HCEC 1CT (cell line): ENCODE measurements at regions not wholly inside any gene's neighbourhood (a gene's known extent, or its start where the extent isn't known, plus 50 kb on each side); places are given as distances from the start of the nearest gene placed in this dataset.
"Not testable (repeated sequence)": the region's sequence is repeated elsewhere in the genome, so short reads cannot be mapped to it uniquely, and the experiment has no call there.

Source experiments
- DNase-seq: peaks from one replicate; pipeline ENCODE4 v3.0.0-alpha.2; 2017

- DNase-seq: no peak
Measured at GRCh38 chr9:90449213-90449925, 193.3 kb downstream of the DIRAS2 start.

GRCh38 chr9:90451804-90452203 lies 190.8 kb downstream of the DIRAS2 start:
- DNase-seq: no peak

- no peak for DNase-seq
Measured at GRCh38 chr9:90455316-90455715, 187.3 kb downstream of the DIRAS2 start.

DNA sequence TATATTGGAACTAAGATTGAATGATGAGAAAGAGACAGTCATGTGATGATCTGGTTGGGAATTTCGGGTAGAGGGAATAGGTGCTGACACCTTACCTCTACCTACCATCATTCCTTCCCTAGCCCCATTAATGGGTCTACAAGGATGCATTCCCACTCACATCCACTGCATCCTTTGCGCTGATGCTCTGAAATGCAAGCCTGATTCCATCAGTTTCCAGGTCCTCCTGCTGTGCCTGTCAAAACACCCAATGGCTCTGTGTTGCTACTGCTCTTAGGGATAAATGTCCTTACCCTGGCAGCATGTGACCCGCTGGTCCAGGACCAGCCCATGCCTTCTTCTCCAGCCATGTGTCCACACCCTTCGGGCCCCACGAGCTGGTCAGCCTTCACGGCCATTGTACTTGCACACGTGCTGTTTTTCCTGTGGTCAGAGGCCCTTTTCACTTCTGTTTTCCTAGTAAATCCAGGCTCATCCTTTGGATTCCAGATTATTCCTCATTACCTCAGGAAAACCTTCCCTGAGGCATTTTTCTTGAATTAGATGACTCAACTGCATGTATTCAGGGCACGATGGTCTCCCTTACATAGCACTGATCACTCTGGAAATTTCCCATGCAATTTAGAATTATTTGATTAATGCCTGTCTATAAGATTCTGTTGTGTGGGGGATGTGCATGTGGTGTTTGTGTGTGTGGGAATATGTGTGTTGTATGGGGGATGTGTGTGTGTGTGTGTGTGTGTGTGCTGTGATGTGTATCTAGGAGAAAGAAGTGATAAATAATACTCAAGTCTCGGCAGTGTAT lies 185.0 kb downstream of the DIRAS2 start:
- DNase-seq: no peak

GRCh38 chr9:90458485-90458884 lies 184.1 kb downstream of the DIRAS2 start:
- DNase-seq: no peak

DNA sequence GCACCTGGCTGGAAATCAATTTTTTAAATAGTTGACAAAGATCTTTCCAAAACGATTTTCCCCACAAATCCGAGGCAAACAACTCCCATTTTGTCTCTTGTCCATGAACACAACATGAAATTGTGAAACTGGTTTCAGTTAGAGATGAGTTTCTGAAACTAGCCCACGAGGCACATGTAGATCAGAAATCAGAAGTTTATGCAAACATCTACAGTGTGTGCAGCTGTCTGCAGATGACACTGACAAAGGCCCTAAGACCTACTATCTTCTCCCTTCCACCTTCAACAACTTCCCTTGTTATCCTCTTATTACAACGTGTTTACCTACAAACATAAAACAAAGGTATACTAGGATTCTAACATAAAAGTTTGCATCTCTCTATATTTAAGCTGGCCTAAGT lies 183.3 kb downstream of the DIRAS2 start:
- no peak for DNase-seq

GRCh38 chr9:90460220-90460619 lies 182.4 kb downstream of the DIRAS2 start:
- DNase-seq: no peak

DNA sequence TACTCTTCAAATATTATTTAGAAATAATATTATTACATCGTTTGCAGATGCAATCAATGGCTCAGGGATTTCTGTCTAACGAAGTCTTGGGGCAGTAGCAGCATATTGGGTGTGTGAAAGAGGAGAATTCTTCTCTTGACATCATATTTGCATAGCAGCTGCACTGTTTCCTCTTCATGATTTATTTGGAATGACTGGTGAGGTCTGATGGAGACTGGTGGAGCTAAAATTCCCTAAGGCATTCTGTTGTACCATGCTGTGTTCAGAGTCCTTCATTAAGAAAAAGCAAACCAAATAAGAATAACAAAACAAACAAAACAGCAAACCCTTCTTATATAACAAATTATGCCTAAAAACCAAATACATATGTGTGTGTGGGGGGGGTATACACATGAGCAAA lies 177.6 kb downstream of the DIRAS2 start:
- no peak for DNase-seq

DNA sequence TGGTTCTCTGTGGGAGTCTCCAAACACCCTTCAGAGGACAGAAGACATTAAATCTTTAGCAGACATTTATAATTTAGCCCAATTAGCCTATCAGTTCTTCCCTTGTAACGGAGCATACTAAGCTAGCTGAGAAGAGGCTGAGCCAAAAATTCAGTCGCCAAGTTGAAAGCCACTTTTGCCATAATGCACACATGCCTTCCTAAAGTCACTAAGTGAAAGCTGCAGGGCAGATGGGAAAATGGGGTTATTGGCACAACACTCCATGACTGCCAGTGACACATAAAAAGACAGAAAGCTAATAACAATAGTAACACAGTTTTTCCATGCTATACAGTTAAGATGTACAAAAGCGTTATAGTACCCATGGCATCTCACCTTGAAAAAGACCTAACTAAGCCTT lies 176.2 kb downstream of the DIRAS2 start:
- DNase-seq: no peak

DNA sequence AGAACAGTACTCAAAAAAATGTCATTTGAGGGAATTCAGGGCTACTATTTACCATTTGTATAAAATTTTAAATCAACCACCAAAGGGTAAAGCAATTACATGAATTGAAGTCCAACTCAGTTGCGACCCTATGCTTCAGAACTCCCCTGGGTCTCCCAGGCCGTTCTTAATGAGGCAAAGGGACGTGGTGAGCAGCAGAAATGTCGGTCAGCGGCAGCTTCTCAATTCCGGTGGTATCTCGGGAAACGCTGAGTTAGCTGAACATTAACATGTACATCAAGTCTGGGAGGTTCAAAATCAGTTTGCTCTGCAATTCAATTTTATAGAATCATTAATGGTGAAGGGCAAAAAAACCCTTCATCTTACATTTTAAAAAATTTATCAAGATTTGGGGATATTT lies 173.2 kb downstream of the DIRAS2 start:
- no peak for DNase-seq

- no peak for DNase-seq
Measured at GRCh38 chr9:90469865-90470387, 172.7 kb downstream of the DIRAS2 start.

DNA sequence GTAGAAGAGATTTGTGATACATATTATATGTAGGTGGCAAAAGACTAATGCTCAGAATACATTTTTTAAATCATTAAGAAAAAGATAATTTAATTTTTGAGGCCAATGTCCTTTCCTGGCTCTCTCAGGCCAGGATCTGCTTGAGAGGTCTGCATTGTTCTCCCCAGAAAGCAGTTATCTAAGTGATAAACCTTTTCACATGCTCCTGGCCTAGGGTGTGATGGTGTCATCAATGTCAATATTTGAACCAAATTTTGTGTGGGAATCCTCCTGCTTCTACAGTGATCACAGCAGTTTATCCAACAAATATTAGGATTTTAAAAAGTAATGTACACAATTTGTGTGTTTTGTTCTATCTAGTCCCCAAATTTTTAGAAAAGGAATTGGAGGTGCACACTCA lies 166.6 kb downstream of the DIRAS2 start:
- DNase-seq: no peak

DNA sequence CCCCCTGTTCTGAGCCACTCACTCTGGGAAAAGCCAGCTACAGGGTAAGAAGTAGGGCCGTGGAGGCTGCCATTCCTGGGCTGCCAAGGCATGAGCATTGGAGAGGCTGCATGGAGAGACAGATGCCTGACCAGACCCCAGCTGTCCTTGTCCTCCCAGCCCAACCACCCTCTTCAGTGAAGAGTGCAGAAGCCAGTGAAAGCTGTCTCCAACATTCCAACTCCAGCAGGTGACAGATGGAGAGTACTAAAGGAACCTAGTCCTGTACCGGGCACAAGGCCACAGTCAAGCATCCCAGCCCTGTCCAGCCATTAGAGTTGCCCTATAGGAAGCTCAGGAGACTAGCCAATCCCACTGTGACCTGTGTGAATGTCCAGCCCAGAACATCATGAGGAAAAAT lies 165.1 kb downstream of the DIRAS2 start:
- no peak for DNase-seq

DNA sequence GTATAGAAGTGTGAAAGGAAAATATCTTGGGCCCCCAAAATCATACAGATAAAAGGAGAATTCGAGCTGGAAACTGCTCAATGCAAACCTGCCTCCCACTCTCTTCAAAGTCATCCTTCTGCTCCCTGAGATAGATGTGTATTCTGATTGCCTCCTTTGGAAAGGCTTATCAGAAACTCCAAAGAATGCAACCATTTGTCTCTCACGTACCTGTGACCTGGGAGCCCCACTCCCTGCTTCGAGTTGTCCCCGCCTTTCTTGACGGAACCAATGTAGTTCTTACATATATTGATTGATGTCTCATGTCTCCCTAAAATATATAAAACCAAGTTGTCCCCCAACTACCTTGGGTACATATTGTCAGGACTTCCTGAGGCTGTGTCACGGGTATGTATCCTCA lies 163.8 kb downstream of the DIRAS2 start:
- DNase-seq: no peak

DNA sequence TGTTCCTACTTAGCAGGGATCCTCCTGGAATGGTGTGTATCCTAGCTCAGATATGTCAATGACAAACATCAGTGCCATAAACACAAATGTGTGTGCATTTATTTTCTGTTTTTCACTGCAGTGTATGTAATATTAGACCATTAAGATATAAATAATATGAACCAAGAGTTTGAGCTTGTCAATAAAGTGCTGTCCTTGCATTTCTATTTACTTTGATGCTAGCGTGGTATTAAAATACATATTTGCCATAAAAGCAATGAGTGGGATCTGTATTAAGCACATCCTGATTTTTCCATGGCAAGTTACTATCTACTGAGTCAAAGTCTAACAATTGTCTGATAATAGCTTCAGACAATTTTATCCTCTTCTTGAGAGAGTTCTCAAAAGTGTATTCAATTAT lies 157.6 kb downstream of the DIRAS2 start:
- DNase-seq: no peak

DNA sequence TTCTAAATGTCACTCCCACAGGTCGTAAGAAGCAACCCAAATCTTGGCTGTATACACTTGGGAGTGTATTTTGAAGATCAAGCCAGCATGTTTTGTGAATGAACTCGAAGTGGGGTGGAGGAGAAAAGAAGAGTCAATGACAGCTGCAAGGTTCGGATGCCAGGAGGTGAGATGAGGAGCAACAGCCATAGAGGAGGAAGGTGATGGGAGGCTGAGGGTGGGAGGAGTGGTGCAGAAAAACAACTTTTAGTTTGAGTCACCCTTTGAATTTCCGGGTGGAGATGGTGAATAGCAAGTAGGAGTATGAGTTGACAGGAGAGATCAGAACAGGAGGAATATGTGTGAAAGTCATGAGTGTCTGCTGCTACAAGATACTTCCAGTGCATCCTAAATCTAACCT lies 153.6 kb downstream of the DIRAS2 start:
- no peak for DNase-seq

DNA sequence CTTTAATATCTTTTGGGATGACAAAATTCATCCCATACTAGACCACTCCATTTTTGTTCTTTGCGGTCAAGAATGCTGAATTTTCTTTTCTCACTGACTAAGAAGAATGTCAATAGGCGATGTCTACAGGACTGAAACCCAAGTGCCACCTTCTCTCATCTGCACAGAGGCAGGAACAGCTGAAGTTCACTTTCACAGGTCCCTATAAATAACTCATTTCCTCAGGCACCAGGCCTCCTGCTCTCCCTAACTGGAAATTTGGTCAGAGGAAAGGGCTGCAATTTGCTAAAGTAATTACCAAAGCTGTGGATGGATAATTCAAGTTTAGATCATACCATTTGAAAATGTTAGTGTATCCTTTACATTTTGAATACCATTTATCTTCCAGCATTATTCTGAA lies 142.9 kb downstream of the DIRAS2 start:
- DNase-seq: no peak

DNA sequence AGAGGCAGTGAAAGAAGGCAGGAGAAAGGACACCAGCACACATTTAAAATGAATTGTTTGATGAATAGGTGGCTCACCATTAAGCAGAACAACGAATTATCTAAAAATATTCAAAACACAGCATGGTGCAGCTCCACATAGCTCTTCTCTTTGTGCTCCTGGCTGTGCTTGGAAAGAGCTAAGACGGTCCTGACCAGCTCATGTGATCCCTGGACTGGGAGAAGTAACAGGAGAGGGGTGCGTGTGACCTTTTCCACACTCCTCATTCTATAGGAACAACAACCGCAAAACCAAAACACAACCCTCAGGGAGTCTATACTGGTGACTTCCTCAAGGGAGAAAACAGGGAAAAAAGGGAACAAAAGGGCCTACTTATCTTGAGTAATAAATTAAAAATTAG lies 140.5 kb downstream of the DIRAS2 start:
- no peak for DNase-seq

DNA sequence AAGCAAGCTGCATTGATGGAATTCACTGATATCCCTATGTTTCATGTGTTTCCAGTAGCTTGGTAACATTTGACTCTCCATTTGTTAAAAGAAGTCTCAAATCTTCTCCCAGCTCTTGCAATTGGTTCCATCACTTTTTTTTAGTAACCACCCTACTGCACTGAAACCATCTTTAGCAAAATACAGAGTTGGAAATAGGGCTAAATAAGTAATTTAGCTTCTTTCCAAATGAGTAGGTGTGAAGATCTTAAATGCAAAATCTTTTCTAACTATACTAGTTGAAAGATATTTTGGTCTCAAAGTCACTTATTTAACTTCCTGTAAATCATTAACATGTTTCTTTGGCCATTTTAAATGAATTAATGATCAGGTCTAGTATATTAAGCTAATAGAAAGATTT lies 138.1 kb downstream of the DIRAS2 start:
- DNase-seq: no peak

GRCh38 chr9:90505695-90506094 lies 136.9 kb downstream of the DIRAS2 start:
- DNase-seq: no peak

GRCh38 chr9:90506402-90506801 lies 136.2 kb downstream of the DIRAS2 start:
- DNase-seq: not testable (repeated sequence)

GRCh38 chr9:90507621-90508020 lies 135.0 kb downstream of the DIRAS2 start:
- DNase-seq: no peak

GRCh38 chr9:90508940-90509339 lies 133.7 kb downstream of the DIRAS2 start:
- DNase-seq: no peak

- no peak for DNase-seq
Measured at GRCh38 chr9:90511711-90512110, 130.9 kb downstream of the DIRAS2 start.
